ENCODE measurements at regions not wholly inside any gene's neighbourhood (a gene's known extent, or its start where the extent isn't known, plus 50 kb on each side); places are given as distances from the start of the nearest gene placed in this dataset.

- no peak overlapping the region for H3K4me3 Mint-ChIP-seq
- peaks cover 2% of the 10 kb centered on the region for H3K9me3 Mint-ChIP-seq
- no peaks in the 10 kb centered on the region for H3K4me1 Mint-ChIP-seq
- no peak overlapping the region for H3K27ac Mint-ChIP-seq
- ChIA-PET CTCF (no interaction called here), POLR2A (no interaction called here)
- no peak for TF ChIP-seq FOXP1 (CRISPR knock-in tag; IDR thresholded peaks at IDR 0.05; ENCODE audit: borderline replicate concordance)
- no peak for TF ChIP-seq OVOL2 (CRISPR knock-in tag; IDR thresholded peaks at IDR 0.05; ENCODE audit: borderline replicate concordance)
- TF ChIP-seq, protein P1, sequence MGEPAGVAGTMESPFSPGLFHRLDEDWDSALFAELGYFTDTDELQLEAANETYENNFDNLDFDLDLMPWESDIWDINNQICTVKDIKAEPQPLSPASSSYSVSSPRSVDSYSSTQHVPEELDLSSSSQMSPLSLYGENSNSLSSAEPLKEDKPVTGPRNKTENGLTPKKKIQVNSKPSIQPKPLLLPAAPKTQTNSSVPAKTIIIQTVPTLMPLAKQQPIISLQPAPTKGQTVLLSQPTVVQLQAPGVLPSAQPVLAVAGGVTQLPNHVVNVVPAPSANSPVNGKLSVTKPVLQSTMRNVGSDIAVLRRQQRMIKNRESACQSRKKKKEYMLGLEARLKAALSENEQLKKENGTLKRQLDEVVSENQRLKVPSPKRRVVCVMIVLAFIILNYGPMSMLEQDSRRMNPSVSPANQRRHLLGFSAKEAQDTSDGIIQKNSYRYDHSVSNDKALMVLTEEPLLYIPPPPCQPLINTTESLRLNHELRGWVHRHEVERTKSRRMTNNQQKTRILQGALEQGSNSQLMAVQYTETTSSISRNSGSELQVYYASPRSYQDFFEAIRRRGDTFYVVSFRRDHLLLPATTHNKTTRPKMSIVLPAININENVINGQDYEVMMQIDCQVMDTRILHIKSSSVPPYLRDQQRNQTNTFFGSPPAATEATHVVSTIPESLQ (CRISPR knock-in tag; IDR thresholded peaks at IDR 0.05) = no peak
- no peak for TF ChIP-seq GABPB1 (CRISPR knock-in tag; IDR thresholded peaks at IDR 0.05)
- TF ChIP-seq ZNF416 (CRISPR knock-in tag; IDR thresholded peaks at IDR 0.05) = no peak
- no peak for TF ChIP-seq PRRX2 (CRISPR knock-in tag; IDR thresholded peaks at IDR 0.05)
- H3K27me3 Mint-ChIP-seq (ENCODE audit: low read depth) = no peaks in the 10 kb centered on the region
- H3K36me3 Mint-ChIP-seq = peaks cover 2% of the 10 kb centered on the region; the same call in 1 of the 2 replicates
- DNase-seq (ENCODE audit: low spot score) (no peak), ATAC-seq (no peak)
These were observed 169.3 kb downstream of the ZBTB18 start for GRCh38 chr1:244220410-244220809.

DNA sequence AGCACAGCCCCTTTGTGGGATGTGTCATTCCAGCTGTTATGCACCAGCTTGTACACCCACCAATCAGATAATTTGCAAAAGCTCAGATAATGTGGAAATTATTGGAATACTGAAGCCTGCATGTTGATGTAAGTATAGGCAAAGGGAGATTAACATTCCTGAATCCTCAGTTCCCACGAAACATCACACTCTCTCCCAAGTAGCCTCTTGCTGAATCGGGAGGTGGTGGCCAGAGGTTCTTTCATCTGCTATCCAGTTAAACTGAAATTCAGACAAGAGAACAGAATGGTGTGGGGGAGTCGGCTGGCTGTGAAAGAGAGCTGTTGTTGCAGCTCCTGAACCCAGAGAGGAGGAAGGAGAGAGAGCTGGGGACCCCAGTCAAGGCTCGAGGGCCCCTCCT lies 170.9 kb downstream of the ZBTB18 start:
- Mint-ChIP-seq H3K27me3 (ENCODE audit: low read depth) (no peaks in the 10 kb centered on the region), H3K36me3 (no peaks in the 10 kb centered on the region), H3K4me3 (no peak overlapping the region), H3K4me1 (no peaks in the 10 kb centered on the region), H3K27ac (no peak overlapping the region), H3K9me3 (no peaks in the 10 kb centered on the region)
- TF ChIP-seq USF2 (CRISPR knock-in tag; IDR thresholded peaks at IDR 0.05) (no peak), ZNF138 (CRISPR knock-in tag; conservative IDR thresholded peaks at IDR 0.05) (no peak), CREB1 (CRISPR knock-in tag; IDR thresholded peaks at IDR 0.05) (no peak), E2F4 (CRISPR knock-in tag; IDR thresholded peaks at IDR 0.05; ENCODE audit: borderline replicate concordance, low read depth) (no peak), OVOL2 (CRISPR knock-in tag; IDR thresholded peaks at IDR 0.05; ENCODE audit: borderline replicate concordance) (no peak)
- TF ChIP-seq, protein P2, sequence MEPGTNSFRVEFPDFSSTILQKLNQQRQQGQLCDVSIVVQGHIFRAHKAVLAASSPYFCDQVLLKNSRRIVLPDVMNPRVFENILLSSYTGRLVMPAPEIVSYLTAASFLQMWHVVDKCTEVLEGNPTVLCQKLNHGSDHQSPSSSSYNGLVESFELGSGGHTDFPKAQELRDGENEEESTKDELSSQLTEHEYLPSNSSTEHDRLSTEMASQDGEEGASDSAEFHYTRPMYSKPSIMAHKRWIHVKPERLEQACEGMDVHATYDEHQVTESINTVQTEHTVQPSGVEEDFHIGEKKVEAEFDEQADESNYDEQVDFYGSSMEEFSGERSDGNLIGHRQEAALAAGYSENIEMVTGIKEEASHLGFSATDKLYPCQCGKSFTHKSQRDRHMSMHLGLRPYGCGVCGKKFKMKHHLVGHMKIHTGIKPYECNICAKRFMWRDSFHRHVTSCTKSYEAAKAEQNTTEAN (CRISPR knock-in tag; IDR thresholded peaks at IDR 0.05) = no peak
- no peak for ATAC-seq
- CTCF ChIA-PET = no interaction called here
- POLR2A ChIA-PET = no interaction called here
- DNase-seq (ENCODE audit: low spot score) = no peak

DNA sequence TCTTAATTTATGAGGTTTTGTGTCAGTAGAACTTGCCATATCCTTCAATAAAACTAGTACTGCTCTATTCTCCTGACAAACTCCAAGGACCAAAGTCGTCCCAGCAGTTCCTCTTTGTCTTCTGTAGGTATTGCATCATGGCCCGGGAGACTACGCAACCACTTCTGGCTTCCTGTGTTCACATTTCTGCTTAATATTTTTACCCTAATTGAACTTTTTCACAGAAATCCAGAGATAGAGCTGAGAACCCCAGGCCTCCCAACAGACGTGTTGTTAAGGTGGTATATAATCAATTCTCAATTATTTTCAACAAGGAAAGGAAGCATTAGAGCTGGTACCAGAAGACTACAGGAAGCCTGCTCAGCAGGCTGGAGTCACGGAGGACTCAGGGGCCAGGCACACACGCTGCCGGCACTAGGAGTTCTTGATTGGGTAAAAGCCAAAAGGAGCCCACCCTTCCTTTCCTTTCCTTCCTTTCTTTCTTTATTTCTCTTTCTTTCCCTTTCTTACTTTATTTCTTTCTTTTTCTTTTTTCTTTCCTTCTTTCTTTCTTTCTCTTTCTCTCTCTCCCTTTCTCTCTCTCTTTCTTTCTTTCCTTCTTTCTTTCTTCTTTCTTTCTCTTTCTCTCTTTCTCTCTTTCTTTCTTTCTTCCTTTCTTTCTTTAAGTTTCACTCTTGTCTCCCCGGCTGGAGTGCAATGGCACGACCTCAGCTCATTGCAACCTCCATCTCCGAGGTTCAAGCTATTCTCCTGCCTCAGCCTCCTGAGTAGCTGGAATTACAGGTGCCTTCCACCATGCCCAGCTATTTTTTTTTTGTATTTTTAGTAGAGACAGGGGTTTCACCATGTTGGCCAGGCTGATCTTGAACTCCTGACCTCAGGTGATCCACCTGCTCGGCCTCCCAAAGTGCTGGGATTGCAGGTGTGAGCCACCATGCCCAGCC lies 173.7 kb downstream of the ZBTB18 start:
- H3K36me3 Mint-ChIP-seq = no peaks in the 10 kb centered on the region
- ChIA-PET POLR2A (no interaction called here), CTCF (no interaction called here)
- no peaks in the 10 kb centered on the region for H3K9me3 Mint-ChIP-seq
- H3K27ac Mint-ChIP-seq = no peak overlapping the region
- H3K27me3 Mint-ChIP-seq (ENCODE audit: low read depth) = no peaks in the 10 kb centered on the region
- TF ChIP-seq ERG (CRISPR knock-in tag; IDR thresholded peaks at IDR 0.05) = no peak
- peak; percentile 82 for TF ChIP-seq GABPB1 (CRISPR knock-in tag; IDR thresholded peaks at IDR 0.05)
- TF ChIP-seq ZNF512 (CRISPR knock-in tag; IDR thresholded peaks at IDR 0.05; ENCODE audit: borderline replicate concordance) = 0 out of 2 replicates have a peak, but pooled peaks have one; percentile 76
- DNase-seq (ENCODE audit: low spot score) = no peak
- no peak for ATAC-seq
- no peaks in the 10 kb centered on the region for H3K4me1 Mint-ChIP-seq
- H3K4me3 Mint-ChIP-seq = no peak overlapping the region
